AG09319 (cell line): ENCODE measurements at regions not wholly inside any gene's neighbourhood (a gene's known extent, or its start where the extent isn't known, plus 50 kb on each side); places are given as distances from the start of the nearest gene placed in this dataset.

Source experiments
- DNase-seq: peaks from one replicate; pipeline ENCODE4 v3.0.0-alpha.2; 2010; ENCODE audit warnings: low read depth; ENCODE audit errors: extremely low read depth
- CTCF ChIP-seq: IDR thresholded peaks from 2 replicates; pipeline ENCODE4 v1.5.1; 2011; ENCODE audit warnings: low read depth, mild to moderate bottlenecking, inconsistent platforms, low read length, moderate library complexity

GRCh38 chr12:97758586-97758985, 296.0 kb downstream of the RMST start:
- no peak for TF ChIP-seq CTCF
- DNase-seq = no peak

- no peak for TF ChIP-seq CTCF
- no peak for DNase-seq
Observed at GRCh38 chr12:97760601-97761000, 298.0 kb downstream of the RMST start.

- TF ChIP-seq CTCF = no peak
- no peak for DNase-seq
Observed at GRCh38 chr12:97763113-97763512, 300.5 kb downstream of the RMST start.

GRCh38 chr12:97764700-97765099, 302.1 kb downstream of the RMST start:
- no peak for DNase-seq
- TF ChIP-seq CTCF = no peak

GRCh38 chr12:97767347-97767746, 304.7 kb downstream of the RMST start:
- no peak for TF ChIP-seq CTCF
- no peak for DNase-seq

- DNase-seq = no peak
- TF ChIP-seq CTCF = no peak
Observed at GRCh38 chr12:97778111-97778510, 315.5 kb downstream of the RMST start.

- TF ChIP-seq CTCF = no peak
- no peak for DNase-seq
Observed at GRCh38 chr12:97781342-97781741, 318.7 kb downstream of the RMST start.

- DNase-seq = no peak
- TF ChIP-seq CTCF = no peak
Observed at GRCh38 chr12:97784904-97785303, 322.3 kb downstream of the RMST start.
